GM12878 (cell line): ENCODE measurements at regions not wholly inside any gene's neighbourhood (a gene's known extent, or its start where the extent isn't known, plus 50 kb on each side); places are given as distances from the start of the nearest gene placed in this dataset.

Source experiments
- ATAC-seq: fragments of 200-7000 bp; cut with Tn5 transposase; 3 replicates; pipeline ENCODE4 v1.9.1; 2020; ENCODE audit warnings: mild to moderate bottlenecking, moderate library complexity
- BruUV-seq: library from RNA; stranded (reverse); fragments of 400-500 nt; replicated peaks from 2 replicates; lab custom pipeline; 2021; lab: Mats Ljungman, UMichigan
- CTCF ChIA-PET: fragments of 300-600 bp; sonication (Branson Sonifier 250); formaldehyde crosslinking; extraction: SDS; loops from one replicate; lab custom pipeline; 2021; ENCODE audit warnings: inconsistent platforms; lab: Yijun Ruan, JAX
- POLR2A ChIA-PET: fragments of 350-600 bp; formaldehyde crosslinking; extraction: SDS; loops from one replicate; lab custom pipeline; 2021; ENCODE audit warnings: inconsistent platforms; lab: Charles Lee
- RAD21 ChIA-PET: fragments of 300-600 bp; sonication (Branson Sonifier 250); formaldehyde crosslinking; loops from one replicate; lab custom pipeline; 2023; ENCODE audit warnings: antibody characterized with exemption; ENCODE audit not compliant: unreplicated experiment; lab: Charles Lee
- SMC1A ChIA-PET: fragments of 300-600 bp; sonication (Branson Sonifier 250); formaldehyde crosslinking; loops from one replicate; lab custom pipeline; 2023; ENCODE audit not compliant: unreplicated experiment, uncharacterized antibody; lab: Charles Lee
- DNase-seq: peaks from one replicate; pipeline ENCODE4 v3.0.0-alpha.2; 2011; ENCODE audit warnings: low read depth, low spot score
- FAIRE-seq: peaks from 3 replicates; lab custom pipeline; 2011; peaks lifted over from hg19 to GRCh38; lab: Jason Lieb, UNC
- H2AFZ ChIP-seq: 2 replicates; pipeline ENCODE4 v1.6.0; 2011; ENCODE audit warnings: low read depth, low read length, control low read depth; ENCODE audit not compliant: control insufficient read depth
- H3K27ac ChIP-seq: 2 replicates; pipeline ENCODE4 v1.5.1; 2011; ENCODE audit warnings: control low read depth; ENCODE audit not compliant: control insufficient read depth, insufficient read depth
- H3K27me3 ChIP-seq, 2 experiments: replicated peaks in 1 of 2; 2 replicates each; pipeline versions ENCODE4 v1.6.0 to v1.6.1; 2011; ENCODE audit warnings: low read length in 1 of 2; ENCODE audit not compliant: control insufficient read depth in 2 of 2, insufficient read depth in 2 of 2
- H3K36me3 ChIP-seq, 2 experiments: 2 replicates each; pipeline ENCODE4 v1.5.1; 2011; ENCODE audit warnings: low read length in 1 of 2; ENCODE audit not compliant: control insufficient read depth in 2 of 2, insufficient read depth in 2 of 2
- H3K4me1 ChIP-seq: 2 replicates; pipeline ENCODE4 v1.6.1; 2011; ENCODE audit warnings: mild to moderate bottlenecking, low read length, moderate library complexity, mixed read lengths; ENCODE audit not compliant: control insufficient read depth, insufficient read depth
- H3K4me2 ChIP-seq: 2 replicates; pipeline ENCODE4 v1.6.0; 2011; ENCODE audit warnings: control low read depth; ENCODE audit not compliant: control insufficient read depth, insufficient read depth
- H3K4me3 ChIP-seq: fragments of 200-600 bp; sonication (generic); 2 replicates; pipeline ENCODE4 v1.5.1; 2016
- H3K79me2 ChIP-seq: 2 replicates; pipeline ENCODE4 v1.6.0; 2011; ENCODE audit warnings: low read length; ENCODE audit not compliant: control insufficient read depth, insufficient read depth
- H3K9ac ChIP-seq: 2 replicates; pipeline ENCODE4 v1.8.0; 2011; ENCODE audit warnings: low read length, control low read depth, mixed read lengths; ENCODE audit not compliant: control insufficient read depth, insufficient read depth
- H3K9me3 ChIP-seq: replicated peaks from 3 replicates; pipeline ENCODE4 v1.5.1; 2011; ENCODE audit warnings: mild to moderate bottlenecking, low read length; ENCODE audit not compliant: control insufficient read depth, insufficient read depth
- H4K20me1 ChIP-seq: 2 replicates; pipeline ENCODE4 v1.6.0; 2011; ENCODE audit not compliant: control insufficient read depth, insufficient read depth
- RAD21 ChIP-seq: IDR thresholded peaks from 2 replicates; pipeline ENCODE4 v1.6.1; 2011; ENCODE audit warnings: mild to moderate bottlenecking, low read depth, low read length, moderate library complexity; ENCODE audit not compliant: insufficient read depth
- USF2 ChIP-seq: IDR thresholded peaks from 2 replicates; pipeline ENCODE4 v1.6.1; 2011; ENCODE audit warnings: low read depth, low read length, improper control_type of control experiment, borderline replicate concordance
- WGBS: methylation state at CpG from one replicate; pipeline ENCODE4 v1.1.6; 2016; ENCODE audit warnings: low lambda C conversion rate; ENCODE audit not compliant: insufficient replicate concordance, insufficient coverage; ENCODE audit errors: missing lambda C conversion rate; 5-methylcytosine and 5-hydroxymethylcytosine counted together
- in situ Hi-C: fragments of 300-500 bp; cut with MboI; formaldehyde crosslinking; loops from 9 replicates; pipeline ENCODE4 v1.14.3; 2018; ENCODE audit warnings: mixed read lengths
- intact Hi-C: fragments of 100-400 bp; cut with micrococcal nuclease; formaldehyde crosslinking; loops from one replicate; pipeline ENCODE4 v1.14.2; 2022; ENCODE audit not compliant: unreplicated experiment
- TF ChIP-seq, protein P1 (sequence below), 3 experiments: IDR thresholded peaks in 2 of 3; conservative IDR thresholded peaks in 1 of 3; 2 replicates each; pipeline ENCODE4 v1.5.1; 2011; ENCODE audit warnings: low read depth in 3 of 3, low read length in 3 of 3, mild to moderate bottlenecking in 3 of 3, control low read depth in 2 of 3, moderate library complexity in 2 of 3, inconsistent platforms in 1 of 3, mixed read lengths in 1 of 3; ENCODE audit not compliant: control insufficient read depth in 2 of 3, insufficient read depth in 1 of 3; ENCODE audit errors: extremely low read depth in 1 of 3

GRCh38 chr19:32287811-32288227 lies 57.6 kb upstream of the ZNF507 start:
- DNase-seq, result no peak
- FAIRE-seq, result no peak

More at GRCh38 chr19:32287811-32288227, 57.6 kb upstream of the ZNF507 start:
- TF ChIP-seq RAD21, result 0 out of 2 replicates have a peak, but pooled peaks have one; percentile 27
- no peak for TF ChIP-seq USF2
- TF ChIP-seq, protein P1, sequence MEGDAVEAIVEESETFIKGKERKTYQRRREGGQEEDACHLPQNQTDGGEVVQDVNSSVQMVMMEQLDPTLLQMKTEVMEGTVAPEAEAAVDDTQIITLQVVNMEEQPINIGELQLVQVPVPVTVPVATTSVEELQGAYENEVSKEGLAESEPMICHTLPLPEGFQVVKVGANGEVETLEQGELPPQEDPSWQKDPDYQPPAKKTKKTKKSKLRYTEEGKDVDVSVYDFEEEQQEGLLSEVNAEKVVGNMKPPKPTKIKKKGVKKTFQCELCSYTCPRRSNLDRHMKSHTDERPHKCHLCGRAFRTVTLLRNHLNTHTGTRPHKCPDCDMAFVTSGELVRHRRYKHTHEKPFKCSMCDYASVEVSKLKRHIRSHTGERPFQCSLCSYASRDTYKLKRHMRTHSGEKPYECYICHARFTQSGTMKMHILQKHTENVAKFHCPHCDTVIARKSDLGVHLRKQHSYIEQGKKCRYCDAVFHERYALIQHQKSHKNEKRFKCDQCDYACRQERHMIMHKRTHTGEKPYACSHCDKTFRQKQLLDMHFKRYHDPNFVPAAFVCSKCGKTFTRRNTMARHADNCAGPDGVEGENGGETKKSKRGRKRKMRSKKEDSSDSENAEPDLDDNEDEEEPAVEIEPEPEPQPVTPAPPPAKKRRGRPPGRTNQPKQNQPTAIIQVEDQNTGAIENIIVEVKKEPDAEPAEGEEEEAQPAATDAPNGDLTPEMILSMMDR (IDR thresholded peaks at IDR 0.05 in 2 of 3, conservative IDR thresholded peaks at IDR 0.05 in 1 of 3; ENCODE audit: control insufficient read depth in 2 of 3, extremely low read depth in 1 of 3, insufficient read depth in 1 of 3, low read depth in 3 of 3, low read length in 3 of 3), result peak in 2 of 3 experiments; percentile 8 to 36; a peak in 1 of 6 replicates
- Histone ChIP-seq H3K79me2 (no peaks in the 10 kb centered on the region), H3K4me2 (no peak overlapping the region), H3K27me3 (no peaks in the 10 kb centered on the region), H4K20me1 (no peaks in the 10 kb centered on the region), H3K36me3 (no peaks in the 10 kb centered on the region), H3K9ac (no peak overlapping the region), H3K4me1 (no peaks in the 10 kb centered on the region), H3K9me3 (no peaks in the 10 kb centered on the region), H3K4me3 (no peak overlapping the region), H3K27ac (no peak overlapping the region), H2AFZ (no peak overlapping the region)
- CTCF ChIA-PET, result interaction anchor here (0.8 kb wide), 1 partner anchor 281 kb away, joined by 5 read pairs; no protein-coding TSS in a partner anchor
- 33% methylated on average over 12 of the region's 12 CpGs for WGBS
- POLR2A ChIA-PET, result no interaction called here
- ATAC-seq, result 0 out of 3 replicates have a peak, but pooled peaks have one; percentile 27
- SMC1A ChIA-PET, result no interaction called here
- in situ Hi-C loops (no loop called here), intact Hi-C loops (no loop called here)
- BruUV-seq, result no TSS peak
- RAD21 ChIA-PET, result no interaction called here
